ENCODE measurements at regions not wholly inside any gene's neighbourhood (a gene's known extent, or its start where the extent isn't known, plus 50 kb on each side); places are given as distances from the start of the nearest gene placed in this dataset.

DNA sequence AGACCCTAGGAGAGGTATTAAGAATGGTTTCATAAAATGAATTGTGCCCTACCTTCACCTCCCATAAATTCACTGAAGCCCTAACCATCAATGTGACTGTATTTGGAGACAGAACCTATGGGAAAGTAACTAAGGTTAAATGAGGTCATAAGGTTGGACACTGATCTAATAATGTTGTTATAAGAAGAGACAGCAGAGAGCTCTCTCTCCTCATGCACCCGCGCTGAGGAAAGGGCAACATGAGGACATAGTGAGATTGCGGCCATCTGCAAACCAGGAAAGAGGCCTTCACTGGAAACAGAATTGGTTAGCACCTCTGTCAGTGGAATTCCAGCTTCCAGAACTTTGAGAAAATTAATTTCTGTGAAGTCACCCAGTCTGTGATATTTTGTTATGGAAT, 1396.1 kb upstream of the MIR17HG start:
- Histone ChIP-seq H3K36me3 (no peaks in the 10 kb centered on the region), H3K27ac (no peak overlapping the region), H3K27me3 (no peaks in the 10 kb centered on the region), H3K4me3 (no peak overlapping the region), H3K4me1 (no peaks in the 10 kb centered on the region), H3K9me3 (no peaks in the 10 kb centered on the region)
- ATAC-seq = no peak
- TF ChIP-seq POLR2A (IDR thresholded peaks at IDR 0.05) = no peak
- TF ChIP-seq, protein P1, sequence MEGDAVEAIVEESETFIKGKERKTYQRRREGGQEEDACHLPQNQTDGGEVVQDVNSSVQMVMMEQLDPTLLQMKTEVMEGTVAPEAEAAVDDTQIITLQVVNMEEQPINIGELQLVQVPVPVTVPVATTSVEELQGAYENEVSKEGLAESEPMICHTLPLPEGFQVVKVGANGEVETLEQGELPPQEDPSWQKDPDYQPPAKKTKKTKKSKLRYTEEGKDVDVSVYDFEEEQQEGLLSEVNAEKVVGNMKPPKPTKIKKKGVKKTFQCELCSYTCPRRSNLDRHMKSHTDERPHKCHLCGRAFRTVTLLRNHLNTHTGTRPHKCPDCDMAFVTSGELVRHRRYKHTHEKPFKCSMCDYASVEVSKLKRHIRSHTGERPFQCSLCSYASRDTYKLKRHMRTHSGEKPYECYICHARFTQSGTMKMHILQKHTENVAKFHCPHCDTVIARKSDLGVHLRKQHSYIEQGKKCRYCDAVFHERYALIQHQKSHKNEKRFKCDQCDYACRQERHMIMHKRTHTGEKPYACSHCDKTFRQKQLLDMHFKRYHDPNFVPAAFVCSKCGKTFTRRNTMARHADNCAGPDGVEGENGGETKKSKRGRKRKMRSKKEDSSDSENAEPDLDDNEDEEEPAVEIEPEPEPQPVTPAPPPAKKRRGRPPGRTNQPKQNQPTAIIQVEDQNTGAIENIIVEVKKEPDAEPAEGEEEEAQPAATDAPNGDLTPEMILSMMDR (IDR thresholded peaks at IDR 0.05) = no peak
- no peak for TF ChIP-seq EP300 (IDR thresholded peaks at IDR 0.05)
- TF ChIP-seq POLR2AphosphoS5 (IDR thresholded peaks at IDR 0.05) = no peak
- WGBS, 2 donors (ENCODE audit: low coverage in 1 of 2) = 65 to 89% methylated on average over 3 of the region's 3 CpGs

DNA sequence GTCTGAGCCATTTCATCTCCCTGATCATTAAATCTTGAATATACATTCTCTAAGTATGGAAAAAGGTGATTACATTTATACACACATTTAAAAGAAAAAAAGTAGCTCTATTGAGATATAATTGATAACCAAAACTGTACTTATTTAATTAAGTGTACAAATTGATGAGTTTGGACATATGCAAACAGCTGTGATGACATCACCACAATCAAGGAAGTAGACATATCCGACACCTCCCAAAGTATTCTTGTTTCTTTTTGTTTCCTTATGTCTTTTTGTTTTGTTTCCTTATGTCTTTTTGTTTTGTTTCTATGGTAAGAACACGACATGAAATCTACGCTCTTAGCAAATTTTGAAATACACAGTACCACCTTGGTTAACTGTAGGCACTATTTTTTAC, 1393.9 kb upstream of the MIR17HG start:
- WGBS, 2 donors (ENCODE audit: low coverage in 1 of 2) = 84 to 85% methylated on average over 3 of the region's 3 CpGs
- TF ChIP-seq EP300 (IDR thresholded peaks at IDR 0.05) = no peak
- no peak for TF ChIP-seq POLR2A (IDR thresholded peaks at IDR 0.05)
- TF ChIP-seq, protein P1 (IDR thresholded peaks at IDR 0.05) = no peak
- TF ChIP-seq POLR2AphosphoS5 (IDR thresholded peaks at IDR 0.05) = no peak
- H3K36me3 ChIP-seq = no peaks in the 10 kb centered on the region
- ATAC-seq = no peak
- H3K9me3 ChIP-seq = no peaks in the 10 kb centered on the region
- H3K4me1 ChIP-seq = no peaks in the 10 kb centered on the region
- H3K27me3 ChIP-seq = no peaks in the 10 kb centered on the region
- H3K27ac ChIP-seq = no peak overlapping the region
- no peak overlapping the region for H3K4me3 ChIP-seq

DNA sequence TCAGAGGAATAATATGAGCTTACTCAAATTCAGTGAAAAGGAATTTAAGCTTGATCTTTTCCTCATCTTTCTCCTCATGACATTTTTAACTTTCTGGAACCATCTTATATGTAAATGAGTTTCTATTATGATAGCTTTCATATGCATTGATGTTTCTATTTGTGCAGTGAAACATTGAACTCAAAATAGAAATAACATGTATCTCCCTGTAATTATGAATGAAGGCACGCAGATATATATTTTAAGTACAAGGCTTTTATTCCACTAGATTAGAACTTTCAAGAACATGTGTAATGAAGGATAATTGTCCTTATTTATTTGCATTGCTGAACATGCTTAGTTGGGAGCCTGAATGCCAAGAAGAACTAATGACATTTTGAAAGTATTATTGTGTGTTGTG, 1391.7 kb upstream of the MIR17HG start:
- 78 to 100% methylated on average over 1 of the region's 1 CpG for WGBS, 2 donors (ENCODE audit: low coverage in 1 of 2)
- no peak overlapping the region for H3K4me3 ChIP-seq
- TF ChIP-seq, protein P1 (IDR thresholded peaks at IDR 0.05) = no peak
- TF ChIP-seq POLR2A (IDR thresholded peaks at IDR 0.05) = no peak
- TF ChIP-seq POLR2AphosphoS5 (IDR thresholded peaks at IDR 0.05) = no peak
- no peaks in the 10 kb centered on the region for H3K4me1 ChIP-seq
- no peaks in the 10 kb centered on the region for H3K9me3 ChIP-seq
- H3K27ac ChIP-seq = no peak overlapping the region
- H3K36me3 ChIP-seq = no peaks in the 10 kb centered on the region
- no peak for ATAC-seq
- no peaks in the 10 kb centered on the region for H3K27me3 ChIP-seq

DNA sequence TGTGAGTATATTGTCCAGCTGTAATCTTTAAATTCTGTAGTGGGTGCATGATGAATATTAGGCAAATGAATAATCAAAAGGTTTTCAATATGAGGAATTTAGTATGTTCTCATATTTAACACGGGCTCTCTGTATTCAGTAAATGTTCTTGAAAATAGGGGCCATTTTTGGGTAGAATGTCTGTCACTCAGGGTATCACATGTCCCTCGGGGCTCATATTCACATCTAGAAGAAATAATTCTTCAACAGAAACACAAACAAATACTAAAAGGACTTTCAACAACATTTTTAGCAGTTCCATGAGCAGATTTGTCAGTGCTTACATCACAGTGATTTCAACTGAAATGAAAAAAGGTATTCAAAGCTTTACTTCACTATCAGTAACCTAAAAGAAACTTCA, 1388.4 kb upstream of the MIR17HG start:
- H3K4me3 ChIP-seq = no peak overlapping the region
- no peaks in the 10 kb centered on the region for H3K36me3 ChIP-seq
- ATAC-seq = no peak
- H3K9me3 ChIP-seq = no peaks in the 10 kb centered on the region
- no peaks in the 10 kb centered on the region for H3K4me1 ChIP-seq
- no peaks in the 10 kb centered on the region for H3K27me3 ChIP-seq
- no peak overlapping the region for H3K27ac ChIP-seq
- TF ChIP-seq POLR2AphosphoS5 (IDR thresholded peaks at IDR 0.05) (no peak), EP300 (IDR thresholded peaks at IDR 0.05) (no peak), POLR2A (IDR thresholded peaks at IDR 0.05) (no peak)
- TF ChIP-seq, protein P1 (IDR thresholded peaks at IDR 0.05) = no peak
- WGBS, 2 donors (ENCODE audit: low coverage in 1 of 2) = 71 to 72% methylated on average over 2 of the region's 2 CpGs

DNA sequence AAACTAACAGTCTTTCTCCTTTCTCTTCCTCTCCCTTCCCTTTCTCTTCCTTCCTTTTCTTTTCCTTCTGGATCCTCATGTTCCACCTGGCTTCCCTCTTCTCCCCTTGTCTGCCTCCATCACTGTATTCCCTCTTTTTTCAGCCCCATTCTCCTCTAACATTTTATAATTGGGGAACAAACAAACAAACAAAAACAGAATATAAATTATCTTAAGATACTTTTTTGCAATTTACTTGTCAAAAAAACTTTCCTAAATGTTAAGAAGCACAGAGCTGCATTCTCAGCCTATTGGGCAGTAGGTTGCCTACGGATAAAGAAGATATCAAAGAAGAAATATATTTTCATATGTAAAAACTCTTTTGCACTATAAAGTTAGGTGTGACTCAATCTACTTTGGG, 1382.2 kb upstream of the MIR17HG start:
- H3K36me3 ChIP-seq = no peaks in the 10 kb centered on the region
- ATAC-seq = no peak
- H3K4me3 ChIP-seq = no peak overlapping the region
- H3K4me1 ChIP-seq = no peaks in the 10 kb centered on the region
- no peak for TF ChIP-seq EP300 (IDR thresholded peaks at IDR 0.05)
- no peak for TF ChIP-seq POLR2A (IDR thresholded peaks at IDR 0.05)
- TF ChIP-seq, protein P1 (IDR thresholded peaks at IDR 0.05) = no peak
- no peak overlapping the region for H3K27ac ChIP-seq
- no peaks in the 10 kb centered on the region for H3K9me3 ChIP-seq
- no peaks in the 10 kb centered on the region for H3K27me3 ChIP-seq
- WGBS, 2 donors (ENCODE audit: low coverage in 1 of 2) = 82 to 86% methylated on average over 1 of the region's 1 CpG

Data from gastroesophageal sphincter (tissue), 4 donors.